Loucy (cell line): ENCODE measurements at regions not wholly inside any gene's neighbourhood (a gene's known extent, or its start where the extent isn't known, plus 50 kb on each side); places are given as distances from the start of the nearest gene placed in this dataset.
"Not testable (repeated sequence)": the region's sequence is repeated elsewhere in the genome, so short reads cannot be mapped to it uniquely, and the experiment has no call there.

ENCODE experiments used
- H2AFZ ChIP-seq: fragments of 200-600 bp; sonication (generic); 2 replicates; pipeline ENCODE4 v1.6.0; 2016; ENCODE audit warnings: antibody characterized with exemption, mild to moderate bottlenecking, low read length, moderate library complexity
- H3F3A ChIP-seq: fragments of 200-600 bp; 2 replicates; pipeline ENCODE4 v1.6.0; 2016; ENCODE audit warnings: antibody characterized with exemption, low read depth, mild to moderate bottlenecking
- H3K27me3 ChIP-seq: fragments of 200-600 bp; sonication (generic); 2 replicates; pipeline ENCODE4 v1.6.1; 2014; ENCODE audit warnings: low read length, mild to moderate bottlenecking; ENCODE audit not compliant: insufficient read depth, poor library complexity, severe bottlenecking
- H3K36me3 ChIP-seq: fragments of 200-600 bp; sonication (generic); 2 replicates; pipeline ENCODE4 v1.6.1; 2016; ENCODE audit warnings: low read length; ENCODE audit not compliant: insufficient read depth
- H3K4me1 ChIP-seq: fragments of 200-600 bp; sonication (generic); 2 replicates; pipeline ENCODE4 v1.5.1; 2014; ENCODE audit warnings: low read length, mild to moderate bottlenecking; ENCODE audit not compliant: insufficient read depth, poor library complexity, severe bottlenecking
- H3K4me2 ChIP-seq: fragments of 200-600 bp; sonication (generic); 2 replicates; pipeline ENCODE4 v1.6.0; 2014; ENCODE audit warnings: antibody characterized with exemption, low read length, low read depth, mild to moderate bottlenecking; ENCODE audit not compliant: poor library complexity, severe bottlenecking
- H3K4me3 ChIP-seq: fragments of 200-600 bp; sonication (generic); 2 replicates; pipeline ENCODE4 v1.5.1; 2014; ENCODE audit warnings: low read length, mild to moderate bottlenecking, mixed read lengths; ENCODE audit not compliant: poor library complexity, severe bottlenecking
- H3K79me2 ChIP-seq: fragments of 200-600 bp; sonication (generic); 2 replicates; pipeline ENCODE4 v1.6.1; 2014; ENCODE audit warnings: low read length; ENCODE audit not compliant: insufficient read depth
- H3K9ac ChIP-seq: fragments of 200-600 bp; sonication (generic); 2 replicates; pipeline ENCODE4 v1.6.0; 2014; ENCODE audit warnings: mild to moderate bottlenecking, low read depth, low read length, moderate library complexity; ENCODE audit not compliant: poor library complexity, severe bottlenecking
- H3K9me2 ChIP-seq: fragments of 200-600 bp; sonication (generic); replicated peaks from 2 replicates; pipeline ENCODE4 v1.6.1; 2016; ENCODE audit warnings: low read depth, low read length, mixed read lengths
- H3K9me3 ChIP-seq: fragments of 200-600 bp; sonication (generic); 2 replicates; pipeline ENCODE4 v1.6.1; 2014; ENCODE audit warnings: mild to moderate bottlenecking, antibody characterized with exemption, low read length, low read depth; ENCODE audit not compliant: insufficient read depth
- H4K20me1 ChIP-seq: fragments of 200-600 bp; sonication (generic); 2 replicates; pipeline ENCODE4 v1.6.0; 2014; ENCODE audit warnings: antibody characterized with exemption, low read length, mild to moderate bottlenecking; ENCODE audit not compliant: insufficient read depth, poor library complexity, severe bottlenecking
- CTCF ChIP-seq: fragments of 200-600 bp; sonication (generic); conservative IDR thresholded peaks from 2 replicates; pipeline ENCODE4 v1.5.1; 2014; ENCODE audit warnings: mild to moderate bottlenecking, antibody characterized with exemption, low read length
- EZH2phosphoT487 ChIP-seq: fragments of 200-600 bp; IDR thresholded peaks from 2 replicates; pipeline ENCODE4 v1.6.1; 2018; ENCODE audit warnings: antibody characterized with exemption, mild to moderate bottlenecking, moderate library complexity, borderline replicate concordance

GRCh38 chr1:14270821-14271220, 327.7 kb upstream of the KAZN start:
- H3K4me3 ChIP-seq, result no peak overlapping the region
- H3K36me3 ChIP-seq, result no peaks in the 10 kb centered on the region
- no peak overlapping the region for H3K9ac ChIP-seq
- no peak overlapping the region for H2AFZ ChIP-seq
- H3K79me2 ChIP-seq, result no peaks in the 10 kb centered on the region
- no peaks in the 10 kb centered on the region for H3F3A ChIP-seq
- H3K4me2 ChIP-seq, result no peak overlapping the region
- H3K4me1 ChIP-seq, result no peaks in the 10 kb centered on the region
- no peaks in the 10 kb centered on the region for H3K27me3 ChIP-seq
- TF ChIP-seq EZH2phosphoT487, result no peak
- TF ChIP-seq CTCF, result no peak
- H3K9me2 ChIP-seq, result no peaks in the 10 kb centered on the region
- H4K20me1 ChIP-seq, result no peaks in the 10 kb centered on the region
- no peaks in the 10 kb centered on the region for H3K9me3 ChIP-seq

GRCh38 chr1:14273811-14274210, 324.7 kb upstream of the KAZN start:
- TF ChIP-seq CTCF (no peak), EZH2phosphoT487 (no peak)
- Histone ChIP-seq H3K79me2 (no peaks in the 10 kb centered on the region), H3K9me3 (no peaks in the 10 kb centered on the region), H3K4me3 (no peak overlapping the region), H3K9me2 (no peaks in the 10 kb centered on the region), H3K9ac (no peak overlapping the region), H3K4me1 (no peaks in the 10 kb centered on the region), H3K27me3 (no peaks in the 10 kb centered on the region), H4K20me1 (no peaks in the 10 kb centered on the region), H3K36me3 (no peaks in the 10 kb centered on the region), H3F3A (no peaks in the 10 kb centered on the region), H2AFZ (no peak overlapping the region), H3K4me2 (no peak overlapping the region)

- H3K4me2 ChIP-seq, H3K79me2 ChIP-seq, H3K9me2 ChIP-seq, H4K20me1 ChIP-seq, H3K4me3 ChIP-seq, H2AFZ ChIP-seq, H3F3A ChIP-seq, H3K9ac ChIP-seq, H3K4me1 ChIP-seq, H3K27me3 ChIP-seq, H3K9me3 ChIP-seq, H3K36me3 ChIP-seq: not testable (repeated sequence)
Measured at GRCh38 chr1:14279891-14280290, 318.6 kb upstream of the KAZN start.

DNA sequence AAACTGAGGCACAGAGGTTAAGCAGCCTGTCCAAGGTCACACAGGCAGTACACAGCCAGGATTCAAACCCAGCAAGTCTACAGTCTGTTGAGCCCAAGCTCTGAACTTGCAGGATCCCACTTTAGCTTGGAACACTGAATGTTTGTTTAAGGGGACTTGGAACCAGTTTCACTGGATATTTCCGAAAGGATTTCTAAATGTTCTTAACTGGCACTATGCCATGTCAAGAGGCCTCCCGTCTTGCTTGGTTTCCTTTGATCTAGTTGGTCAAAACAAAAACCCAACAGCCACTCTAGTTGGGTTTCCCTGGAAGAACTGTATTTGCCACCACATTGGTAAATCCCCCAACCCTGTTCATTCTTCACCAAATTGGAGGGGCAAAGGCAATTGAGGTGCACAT, 317.6 kb upstream of the KAZN start:
- no peak overlapping the region for H3K9ac ChIP-seq
- H3K36me3 ChIP-seq, result no peaks in the 10 kb centered on the region
- no peak overlapping the region for H2AFZ ChIP-seq
- no peaks in the 10 kb centered on the region for H4K20me1 ChIP-seq
- H3F3A ChIP-seq, result no peaks in the 10 kb centered on the region
- no peak overlapping the region for H3K4me2 ChIP-seq
- H3K4me1 ChIP-seq, result no peaks in the 10 kb centered on the region
- no peaks in the 10 kb centered on the region for H3K9me2 ChIP-seq
- no peaks in the 10 kb centered on the region for H3K27me3 ChIP-seq
- TF ChIP-seq CTCF (no peak), EZH2phosphoT487 (no peak)
- H3K79me2 ChIP-seq, result no peaks in the 10 kb centered on the region
- H3K9me3 ChIP-seq, result no peaks in the 10 kb centered on the region
- H3K4me3 ChIP-seq, result no peak overlapping the region
